ENCODE measurements at regions not wholly inside any gene's neighbourhood (a gene's known extent, or its start where the extent isn't known, plus 50 kb on each side); places are given as distances from the start of the nearest gene placed in this dataset.

DNA sequence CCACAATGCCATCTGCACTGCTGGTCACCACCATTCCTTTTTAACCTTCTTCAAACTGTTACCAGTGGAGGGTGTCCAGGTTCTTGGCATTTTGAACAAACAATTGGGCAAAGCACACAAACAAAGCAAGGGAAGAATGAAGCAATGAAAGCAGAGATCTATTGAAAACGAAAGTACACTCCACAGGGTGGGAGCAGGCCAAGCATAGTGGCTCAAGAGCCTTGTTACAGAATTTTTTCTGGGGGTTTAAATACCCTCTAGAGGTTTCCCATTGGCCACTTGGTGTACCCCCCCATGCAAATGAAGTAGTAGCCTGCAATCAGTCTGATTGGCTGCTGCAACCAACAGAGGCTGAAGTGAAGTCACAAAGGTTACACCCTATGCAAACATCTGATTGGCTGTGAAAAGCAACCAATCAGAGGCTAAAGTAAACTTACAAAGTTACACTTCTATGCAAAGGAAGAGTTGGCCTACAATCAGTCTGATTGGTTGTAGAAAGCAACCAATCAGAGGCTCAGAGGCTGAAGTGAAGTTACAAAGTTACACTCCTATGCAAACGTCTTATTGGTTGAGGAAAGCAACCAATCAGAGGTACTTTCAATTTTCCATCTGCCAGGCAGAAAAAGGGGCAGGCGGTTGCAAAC is 103.2 kb upstream of the WAC start:
- H3K9ac ChIP-seq (ENCODE audit: low read length) = no peak overlapping the region
- H3K4me1 Mint-ChIP-seq (ENCODE audit: low read depth, unreplicated experiment) = peaks cover 2% of the 10 kb centered on the region
- no peaks in the 10 kb centered on the region for H3K79me2 ChIP-seq (ENCODE audit: insufficient read depth, low read length)
- no peaks in the 10 kb centered on the region for H3K4me1 ChIP-seq (ENCODE audit: insufficient read depth, low read length)
- no peaks in the 10 kb centered on the region for H3K9me3 ChIP-seq (ENCODE audit: insufficient read depth, low read depth, low read length)
- H3K36me3 ChIP-seq (ENCODE audit: insufficient read depth, low read length) = no peaks in the 10 kb centered on the region
- no peak overlapping the region for H2AFZ ChIP-seq (ENCODE audit: low read depth, low read length)
- no peak overlapping the region for H3K4me3 Mint-ChIP-seq (ENCODE audit: unreplicated experiment)
- H4K20me1 ChIP-seq (ENCODE audit: insufficient read depth, low read length) = no peaks in the 10 kb centered on the region
- no peaks in the 10 kb centered on the region for H3K36me3 Mint-ChIP-seq (ENCODE audit: low read depth, unreplicated experiment)
- H3K27ac Mint-ChIP-seq (ENCODE audit: unreplicated experiment) = no peak overlapping the region
- H3K27me3 Mint-ChIP-seq (ENCODE audit: low read depth, unreplicated experiment) = peaks cover 1% of the 10 kb centered on the region
- DNase-seq (ENCODE audit: low read depth) (no peak), FAIRE-seq (no peak)
- no peak overlapping the region for H3K4me2 ChIP-seq (ENCODE audit: low read length)
- no peaks in the 10 kb centered on the region for H3K9me3 Mint-ChIP-seq (ENCODE audit: unreplicated experiment)
- no peak overlapping the region for H3K27ac ChIP-seq (ENCODE audit: low read depth, low read length)
- H3K27me3 ChIP-seq (ENCODE audit: insufficient read depth, low read length) = peaks cover 2% of the 10 kb centered on the region
- TF ChIP-seq CTCF (IDR thresholded peaks at IDR 0.05; ENCODE audit: insufficient read depth, low read depth, low read length) (no peak), EZH2 (IDR thresholded peaks at IDR 0.05; ENCODE audit: insufficient read depth, low read length) (no peak)
- no peak overlapping the region for H3K4me3 ChIP-seq (ENCODE audit: insufficient read depth, low read depth, low read length)

DNA sequence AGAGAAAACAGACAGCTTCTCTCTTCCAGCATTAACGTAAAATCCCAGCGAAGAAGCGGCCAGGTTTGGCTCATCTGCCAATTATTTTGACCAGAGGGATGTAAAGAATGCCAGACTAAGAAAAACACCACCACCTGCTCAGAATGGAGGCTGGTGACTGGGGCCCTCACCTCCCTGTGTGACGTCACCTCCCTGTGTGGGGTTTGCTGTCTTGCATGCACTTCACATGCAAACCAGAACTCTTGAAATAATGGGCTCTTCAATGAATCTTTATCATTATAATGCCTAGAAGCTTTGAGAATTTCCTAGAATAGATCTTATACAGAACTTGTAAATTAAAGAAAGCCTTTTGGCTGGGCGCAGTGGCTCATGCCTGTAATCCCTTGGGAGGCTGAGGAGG is 101.8 kb upstream of the WAC start:
- Mint-ChIP-seq H3K4me3 (ENCODE audit: unreplicated experiment) (no peak overlapping the region), H3K27me3 (ENCODE audit: low read depth, unreplicated experiment) (peaks cover 3% of the 10 kb centered on the region), H3K4me1 (ENCODE audit: low read depth, unreplicated experiment) (peaks cover 2% of the 10 kb centered on the region), H3K27ac (ENCODE audit: unreplicated experiment) (peak overlapping the region; percentile 7), H3K9me3 (ENCODE audit: unreplicated experiment) (no peaks in the 10 kb centered on the region), H3K36me3 (ENCODE audit: low read depth, unreplicated experiment) (no peaks in the 10 kb centered on the region)
- H3K27ac ChIP-seq (ENCODE audit: low read depth, low read length) = no peak overlapping the region
- no peaks in the 10 kb centered on the region for H4K20me1 ChIP-seq (ENCODE audit: insufficient read depth, low read length)
- H3K4me1 ChIP-seq (ENCODE audit: insufficient read depth, low read length) = no peaks in the 10 kb centered on the region
- no peak overlapping the region for H2AFZ ChIP-seq (ENCODE audit: low read depth, low read length)
- no peak overlapping the region for H3K9ac ChIP-seq (ENCODE audit: low read length)
- no peak overlapping the region for H3K4me2 ChIP-seq (ENCODE audit: low read length)
- TF ChIP-seq CTCF (IDR thresholded peaks at IDR 0.05; ENCODE audit: insufficient read depth, low read depth, low read length) (no peak), EZH2 (IDR thresholded peaks at IDR 0.05; ENCODE audit: insufficient read depth, low read length) (no peak)
- FAIRE-seq = no peak
- H3K36me3 ChIP-seq (ENCODE audit: insufficient read depth, low read length) = no peaks in the 10 kb centered on the region
- no peak overlapping the region for H3K4me3 ChIP-seq (ENCODE audit: insufficient read depth, low read depth, low read length)
- H3K79me2 ChIP-seq (ENCODE audit: insufficient read depth, low read length) = no peaks in the 10 kb centered on the region
- peaks cover under 1% of the 10 kb centered on the region for H3K27me3 ChIP-seq (ENCODE audit: insufficient read depth, low read length)
- H3K9me3 ChIP-seq (ENCODE audit: insufficient read depth, low read depth, low read length) = no peaks in the 10 kb centered on the region
- no peak for DNase-seq (ENCODE audit: low read depth)

- no peaks in the 10 kb centered on the region for H3K9me3 Mint-ChIP-seq (ENCODE audit: unreplicated experiment)
- Histone ChIP-seq H3K4me1 (ENCODE audit: insufficient read depth, low read length) (no peaks in the 10 kb centered on the region), H3K36me3 (ENCODE audit: insufficient read depth, low read length) (no peaks in the 10 kb centered on the region), H4K20me1 (ENCODE audit: insufficient read depth, low read length) (no peaks in the 10 kb centered on the region), H3K27me3 (ENCODE audit: insufficient read depth, low read length) (no peaks in the 10 kb centered on the region), H3K9me3 (ENCODE audit: insufficient read depth, low read depth, low read length) (no peaks in the 10 kb centered on the region), H3K4me2 (ENCODE audit: low read length) (peak overlapping the region; percentile 70), H3K27ac (ENCODE audit: low read depth, low read length) (no peak overlapping the region), H3K79me2 (ENCODE audit: insufficient read depth, low read length) (no peaks in the 10 kb centered on the region), H3K9ac (ENCODE audit: low read length) (no peak overlapping the region), H3K4me3 (ENCODE audit: insufficient read depth, low read depth, low read length) (no peak overlapping the region), H2AFZ (ENCODE audit: low read depth, low read length) (peak overlapping the region; percentile 78)
- DNase-seq (ENCODE audit: low read depth) (peak; percentile 49), FAIRE-seq (peak; percentile 55)
- peaks cover 7% of the 10 kb centered on the region for H3K27me3 Mint-ChIP-seq (ENCODE audit: low read depth, unreplicated experiment)
- no peak overlapping the region for H3K4me3 Mint-ChIP-seq (ENCODE audit: unreplicated experiment)
- peak; percentile 82 for TF ChIP-seq CTCF (IDR thresholded peaks at IDR 0.05; ENCODE audit: insufficient read depth, low read depth, low read length)
- no peak for TF ChIP-seq EZH2 (IDR thresholded peaks at IDR 0.05; ENCODE audit: insufficient read depth, low read length)
- H3K36me3 Mint-ChIP-seq (ENCODE audit: low read depth, unreplicated experiment) = no peaks in the 10 kb centered on the region
- H3K27ac Mint-ChIP-seq (ENCODE audit: unreplicated experiment) = no peak overlapping the region
- peaks cover 2% of the 10 kb centered on the region for H3K4me1 Mint-ChIP-seq (ENCODE audit: low read depth, unreplicated experiment)
Measured at GRCh38 chr10:28432210-28432676, 100.7 kb upstream of the WAC start.
